Osteocyte (in vitro differentiated cells): ENCODE measurements at regions not wholly inside any gene's neighbourhood (a gene's known extent, or its start where the extent isn't known, plus 50 kb on each side); places are given as distances from the start of the nearest gene placed in this dataset.

Experiments used
- DNase-seq: peaks from one replicate; pipeline ENCODE4 v3.0.0; 2021; ENCODE audit warnings: mixed read lengths; ENCODE audit not compliant: unreplicated experiment; ENCODE audit errors: extremely low spot score
- H3K27ac Mint-ChIP-seq: one replicate; pipeline ENCODE4 v1.8.0; 2021; ENCODE audit warnings: mild to moderate bottlenecking, mixed read lengths; ENCODE audit not compliant: unreplicated experiment
- H3K27me3 Mint-ChIP-seq: one replicate; pipeline ENCODE4 v1.8.0; 2021; ENCODE audit warnings: mixed read lengths; ENCODE audit not compliant: unreplicated experiment
- H3K36me3 Mint-ChIP-seq: one replicate; pipeline ENCODE4 v1.8.0; 2021; ENCODE audit warnings: mixed read lengths; ENCODE audit not compliant: unreplicated experiment
- H3K4me1 Mint-ChIP-seq: one replicate; pipeline ENCODE4 v1.8.0; 2021; ENCODE audit warnings: mixed read lengths; ENCODE audit not compliant: unreplicated experiment
- H3K4me3 Mint-ChIP-seq: one replicate; pipeline ENCODE4 v1.8.0; 2021; ENCODE audit warnings: mild to moderate bottlenecking, moderate library complexity, mixed read lengths; ENCODE audit not compliant: unreplicated experiment
- H3K9me3 Mint-ChIP-seq: one replicate; pipeline ENCODE4 v1.8.0; 2021; ENCODE audit warnings: mixed read lengths; ENCODE audit not compliant: unreplicated experiment
- CTCF ChIP-seq: fragments of 200-600 bp; sonication (generic); IDR thresholded peaks from 2 replicates; pipeline ENCODE4 v1.5.0; 2021; ENCODE audit warnings: antibody characterized with exemption, mild to moderate bottlenecking, moderate library complexity

- no peak for DNase-seq
- Mint-ChIP-seq H3K27ac (no peak overlapping the region), H3K9me3 (no peaks in the 10 kb centered on the region), H3K4me3 (no peak overlapping the region), H3K36me3 (no peaks in the 10 kb centered on the region), H3K4me1 (no peaks in the 10 kb centered on the region), H3K27me3 (peaks cover 3% of the 10 kb centered on the region)
- TF ChIP-seq CTCF = no peak
Measured at GRCh38 chr21:22250355-22250754, 1252.1 kb downstream of the NCAM2 start.

- Mint-ChIP-seq H3K27me3 (peaks cover 2% of the 10 kb centered on the region), H3K4me3 (no peak overlapping the region), H3K27ac (no peak overlapping the region), H3K9me3 (no peaks in the 10 kb centered on the region), H3K36me3 (no peaks in the 10 kb centered on the region), H3K4me1 (no peaks in the 10 kb centered on the region)
- no peak for TF ChIP-seq CTCF
- DNase-seq = no peak
Measured at GRCh38 chr21:22253761-22254160, 1255.6 kb downstream of the NCAM2 start.

- Mint-ChIP-seq H3K27me3 (peaks cover 2% of the 10 kb centered on the region), H3K36me3 (no peaks in the 10 kb centered on the region), H3K27ac (no peak overlapping the region), H3K4me1 (no peaks in the 10 kb centered on the region), H3K9me3 (no peaks in the 10 kb centered on the region), H3K4me3 (no peak overlapping the region)
- no peak for TF ChIP-seq CTCF
- DNase-seq = no peak
Measured at GRCh38 chr21:22258821-22259220, 1260.6 kb downstream of the NCAM2 start.

GRCh38 chr21:22260274-22260673, 1262.1 kb downstream of the NCAM2 start:
- H3K9me3 Mint-ChIP-seq = no peaks in the 10 kb centered on the region
- H3K4me3 Mint-ChIP-seq = no peak overlapping the region
- no peak for TF ChIP-seq CTCF
- no peak for DNase-seq
- H3K27me3 Mint-ChIP-seq = no peaks in the 10 kb centered on the region
- no peaks in the 10 kb centered on the region for H3K4me1 Mint-ChIP-seq
- no peak overlapping the region for H3K27ac Mint-ChIP-seq
- H3K36me3 Mint-ChIP-seq = no peaks in the 10 kb centered on the region

GRCh38 chr21:22263890-22264289, 1265.7 kb downstream of the NCAM2 start:
- Mint-ChIP-seq H3K27me3 (no peaks in the 10 kb centered on the region), H3K4me1 (no peaks in the 10 kb centered on the region), H3K36me3 (no peaks in the 10 kb centered on the region), H3K4me3 (no peak overlapping the region), H3K9me3 (peaks cover 3% of the 10 kb centered on the region), H3K27ac (no peak overlapping the region)
- no peak for TF ChIP-seq CTCF
- DNase-seq = no peak
